ENCODE measurements at regions not wholly inside any gene's neighbourhood (a gene's known extent, or its start where the extent isn't known, plus 50 kb on each side); places are given as distances from the start of the nearest gene placed in this dataset.

DNA sequence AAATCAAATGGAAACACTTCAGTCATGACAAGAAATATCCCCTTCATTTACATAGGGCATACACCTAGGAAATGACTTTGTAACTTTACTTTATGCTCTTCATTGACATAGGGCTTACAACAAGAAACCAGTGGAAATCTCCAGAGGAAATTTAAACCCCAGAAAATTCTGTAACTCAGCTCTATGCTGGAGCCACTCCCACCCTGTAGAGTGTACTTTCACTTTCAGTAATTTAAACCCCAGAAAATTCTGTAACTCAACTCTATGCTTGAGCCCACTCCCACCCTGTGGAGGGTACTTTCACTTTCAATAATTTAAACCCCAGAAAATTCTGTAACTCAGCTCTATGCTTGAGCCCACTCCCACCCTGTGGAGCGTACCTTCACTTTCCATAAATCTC is 987.1 kb upstream of the CADM2 start:
- no peak for TF ChIP-seq CBX1 (IDR thresholded peaks at IDR 0.05; ENCODE audit: low read depth)
- TF ChIP-seq MAZ (CRISPR knock-in tag; conservative IDR thresholded peaks at IDR 0.05 in 1 of 2, IDR thresholded peaks at IDR 0.05 in 1 of 2): no peak
- no peak for TF ChIP-seq TCF7L2 (IDR thresholded peaks at IDR 0.05; ENCODE audit: low read depth, low read length)
- no peak for TF ChIP-seq PRMT5 (CRISPR knock-in tag; IDR thresholded peaks at IDR 0.05)
- TF ChIP-seq, protein P1, sequence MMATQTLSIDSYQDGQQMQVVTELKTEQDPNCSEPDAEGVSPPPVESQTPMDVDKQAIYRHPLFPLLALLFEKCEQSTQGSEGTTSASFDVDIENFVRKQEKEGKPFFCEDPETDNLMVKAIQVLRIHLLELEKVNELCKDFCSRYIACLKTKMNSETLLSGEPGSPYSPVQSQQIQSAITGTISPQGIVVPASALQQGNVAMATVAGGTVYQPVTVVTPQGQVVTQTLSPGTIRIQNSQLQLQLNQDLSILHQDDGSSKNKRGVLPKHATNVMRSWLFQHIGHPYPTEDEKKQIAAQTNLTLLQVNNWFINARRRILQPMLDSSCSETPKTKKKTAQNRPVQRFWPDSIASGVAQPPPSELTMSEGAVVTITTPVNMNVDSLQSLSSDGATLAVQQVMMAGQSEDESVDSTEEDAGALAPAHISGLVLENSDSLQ (IDR thresholded peaks at IDR 0.05): no peak
- TF ChIP-seq, protein P2, sequence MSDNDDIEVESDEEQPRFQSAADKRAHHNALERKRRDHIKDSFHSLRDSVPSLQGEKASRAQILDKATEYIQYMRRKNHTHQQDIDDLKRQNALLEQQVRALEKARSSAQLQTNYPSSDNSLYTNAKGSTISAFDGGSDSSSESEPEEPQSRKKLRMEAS (CRISPR knock-in tag; IDR thresholded peaks at IDR 0.05): no peak
- TF ChIP-seq EP300 (IDR thresholded peaks at IDR 0.05; ENCODE audit: low read length): no peak
- no peak for TF ChIP-seq POLR3A (IDR thresholded peaks at IDR 0.05; ENCODE audit: borderline replicate concordance, extremely low read depth, insufficient read depth, insufficient read length)
- TF ChIP-seq, protein P3, sequence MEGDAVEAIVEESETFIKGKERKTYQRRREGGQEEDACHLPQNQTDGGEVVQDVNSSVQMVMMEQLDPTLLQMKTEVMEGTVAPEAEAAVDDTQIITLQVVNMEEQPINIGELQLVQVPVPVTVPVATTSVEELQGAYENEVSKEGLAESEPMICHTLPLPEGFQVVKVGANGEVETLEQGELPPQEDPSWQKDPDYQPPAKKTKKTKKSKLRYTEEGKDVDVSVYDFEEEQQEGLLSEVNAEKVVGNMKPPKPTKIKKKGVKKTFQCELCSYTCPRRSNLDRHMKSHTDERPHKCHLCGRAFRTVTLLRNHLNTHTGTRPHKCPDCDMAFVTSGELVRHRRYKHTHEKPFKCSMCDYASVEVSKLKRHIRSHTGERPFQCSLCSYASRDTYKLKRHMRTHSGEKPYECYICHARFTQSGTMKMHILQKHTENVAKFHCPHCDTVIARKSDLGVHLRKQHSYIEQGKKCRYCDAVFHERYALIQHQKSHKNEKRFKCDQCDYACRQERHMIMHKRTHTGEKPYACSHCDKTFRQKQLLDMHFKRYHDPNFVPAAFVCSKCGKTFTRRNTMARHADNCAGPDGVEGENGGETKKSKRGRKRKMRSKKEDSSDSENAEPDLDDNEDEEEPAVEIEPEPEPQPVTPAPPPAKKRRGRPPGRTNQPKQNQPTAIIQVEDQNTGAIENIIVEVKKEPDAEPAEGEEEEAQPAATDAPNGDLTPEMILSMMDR (IDR thresholded peaks at IDR 0.05 in 2 of 3, conservative IDR thresholded peaks at IDR 0.05 in 1 of 3; ENCODE audit: insufficient read depth in 2 of 3, low read depth in 1 of 3, low read length in 3 of 3): no peak

Measured in K562 (cell line).